ENCODE measurements at regions not wholly inside any gene's neighbourhood (a gene's known extent, or its start where the extent isn't known, plus 50 kb on each side); places are given as distances from the start of the nearest gene placed in this dataset.

GRCh38 chr10:130891066-130891465 lies 420.5 kb downstream of the TCERG1L start:
- no peak for DNase-seq

GRCh38 chr10:130894471-130894870 lies 417.1 kb downstream of the TCERG1L start:
- no peak for DNase-seq

GRCh38 chr10:130895161-130895560 lies 416.4 kb downstream of the TCERG1L start:
- DNase-seq, result no peak

GRCh38 chr10:130897815-130898214 lies 413.7 kb downstream of the TCERG1L start:
- no peak for DNase-seq

GRCh38 chr10:130898381-130898780 lies 413.1 kb downstream of the TCERG1L start:
- no peak for DNase-seq

- DNase-seq, result no peak
Observed at GRCh38 chr10:130899856-130900255, 411.7 kb downstream of the TCERG1L start.

- DNase-seq, result no peak
Observed at GRCh38 chr10:130900441-130901160, 410.9 kb downstream of the TCERG1L start.

GRCh38 chr10:130901311-130902165 lies 410.0 kb downstream of the TCERG1L start:
- peak; percentile 9 for DNase-seq

GRCh38 chr10:130902471-130902870 lies 409.1 kb downstream of the TCERG1L start:
- no peak for DNase-seq

- no peak for DNase-seq
Observed at GRCh38 chr10:130902929-130903328, 408.6 kb downstream of the TCERG1L start.

- no peak for DNase-seq
Observed at GRCh38 chr10:130904676-130905075, 406.8 kb downstream of the TCERG1L start.

- no peak for DNase-seq
Observed at GRCh38 chr10:130905386-130905785, 406.1 kb downstream of the TCERG1L start.

- no peak for DNase-seq
Observed at GRCh38 chr10:130905921-130906320, 405.6 kb downstream of the TCERG1L start.

- DNase-seq, result no peak
Observed at GRCh38 chr10:130910848-130911247, 400.7 kb downstream of the TCERG1L start.

- no peak for DNase-seq
Observed at GRCh38 chr10:130913844-130914243, 397.7 kb downstream of the TCERG1L start.

- no peak for DNase-seq
Observed at GRCh38 chr10:130914367-130914766, 397.2 kb downstream of the TCERG1L start.

GRCh38 chr10:130915065-130915464 lies 396.5 kb downstream of the TCERG1L start:
- DNase-seq, result no peak

GRCh38 chr10:130921461-130921860 lies 390.1 kb downstream of the TCERG1L start:
- no peak for DNase-seq

GRCh38 chr10:130921911-130922440 lies 389.5 kb downstream of the TCERG1L start:
- no peak for DNase-seq

- no peak for DNase-seq
Observed at GRCh38 chr10:130923596-130923995, 387.9 kb downstream of the TCERG1L start.

GRCh38 chr10:130924138-130924819 lies 387.2 kb downstream of the TCERG1L start:
- no peak for DNase-seq

- no peak for DNase-seq
Observed at GRCh38 chr10:130926442-130926841, 385.1 kb downstream of the TCERG1L start.

GRCh38 chr10:130927157-130927556 lies 384.4 kb downstream of the TCERG1L start:
- no peak for DNase-seq
